Progenitor cell of endocrine pancreas (in vitro differentiated cells): ENCODE measurements at regions not wholly inside any gene's neighbourhood (a gene's known extent, or its start where the extent isn't known, plus 50 kb on each side); places are given as distances from the start of the nearest gene placed in this dataset.
"Not testable (repeated sequence)": the region's sequence is repeated elsewhere in the genome, so short reads cannot be mapped to it uniquely, and the experiment has no call there.

Experiments
- DNase-seq: peaks from one replicate; pipeline ENCODE4 v3.0.0; 2021; ENCODE audit warnings: low spot score; ENCODE audit not compliant: unreplicated experiment
- H3K27ac Mint-ChIP-seq: 2 replicates; pipeline ENCODE4 v1.8.0; 2021; ENCODE audit warnings: mild to moderate bottlenecking, moderate library complexity, mixed read lengths
- H3K27me3 Mint-ChIP-seq: 2 replicates; pipeline ENCODE4 v1.8.0; 2021; ENCODE audit warnings: mixed read lengths
- H3K36me3 Mint-ChIP-seq: 2 replicates; pipeline ENCODE4 v1.8.0; 2022; ENCODE audit warnings: mixed read lengths; ENCODE audit not compliant: insufficient read depth
- H3K4me1 Mint-ChIP-seq: 2 replicates; pipeline ENCODE4 v1.8.0; 2021; ENCODE audit warnings: low read depth, mixed read lengths
- H3K4me3 Mint-ChIP-seq: 2 replicates; pipeline ENCODE4 v1.8.0; 2021; ENCODE audit warnings: low read depth, mild to moderate bottlenecking, moderate library complexity, mixed read lengths
- H3K9me3 Mint-ChIP-seq: 2 replicates; pipeline ENCODE4 v1.8.0; 2021; ENCODE audit warnings: low read depth, mixed read lengths
- TF ChIP-seq, protein P1 (sequence below): fragments of 200-600 bp; sonication (generic); IDR thresholded peaks from one replicate; pipeline ENCODE4 v1.5.0; 2021; ENCODE audit warnings: antibody characterized with exemption, mild to moderate bottlenecking; ENCODE audit not compliant: unreplicated experiment

- H3K27ac Mint-ChIP-seq = no peak overlapping the region
- H3K4me3 Mint-ChIP-seq = no peak overlapping the region
- TF ChIP-seq, protein P1, sequence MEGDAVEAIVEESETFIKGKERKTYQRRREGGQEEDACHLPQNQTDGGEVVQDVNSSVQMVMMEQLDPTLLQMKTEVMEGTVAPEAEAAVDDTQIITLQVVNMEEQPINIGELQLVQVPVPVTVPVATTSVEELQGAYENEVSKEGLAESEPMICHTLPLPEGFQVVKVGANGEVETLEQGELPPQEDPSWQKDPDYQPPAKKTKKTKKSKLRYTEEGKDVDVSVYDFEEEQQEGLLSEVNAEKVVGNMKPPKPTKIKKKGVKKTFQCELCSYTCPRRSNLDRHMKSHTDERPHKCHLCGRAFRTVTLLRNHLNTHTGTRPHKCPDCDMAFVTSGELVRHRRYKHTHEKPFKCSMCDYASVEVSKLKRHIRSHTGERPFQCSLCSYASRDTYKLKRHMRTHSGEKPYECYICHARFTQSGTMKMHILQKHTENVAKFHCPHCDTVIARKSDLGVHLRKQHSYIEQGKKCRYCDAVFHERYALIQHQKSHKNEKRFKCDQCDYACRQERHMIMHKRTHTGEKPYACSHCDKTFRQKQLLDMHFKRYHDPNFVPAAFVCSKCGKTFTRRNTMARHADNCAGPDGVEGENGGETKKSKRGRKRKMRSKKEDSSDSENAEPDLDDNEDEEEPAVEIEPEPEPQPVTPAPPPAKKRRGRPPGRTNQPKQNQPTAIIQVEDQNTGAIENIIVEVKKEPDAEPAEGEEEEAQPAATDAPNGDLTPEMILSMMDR = no peak
- no peaks in the 10 kb centered on the region for H3K27me3 Mint-ChIP-seq
- no peaks in the 10 kb centered on the region for H3K4me1 Mint-ChIP-seq
- DNase-seq = no peak
- H3K9me3 Mint-ChIP-seq = no peaks in the 10 kb centered on the region
- H3K36me3 Mint-ChIP-seq = no peaks in the 10 kb centered on the region
These were observed 153.2 kb downstream of the CRPPA start for GRCh38 chr7:16267953-16268820.

DNA sequence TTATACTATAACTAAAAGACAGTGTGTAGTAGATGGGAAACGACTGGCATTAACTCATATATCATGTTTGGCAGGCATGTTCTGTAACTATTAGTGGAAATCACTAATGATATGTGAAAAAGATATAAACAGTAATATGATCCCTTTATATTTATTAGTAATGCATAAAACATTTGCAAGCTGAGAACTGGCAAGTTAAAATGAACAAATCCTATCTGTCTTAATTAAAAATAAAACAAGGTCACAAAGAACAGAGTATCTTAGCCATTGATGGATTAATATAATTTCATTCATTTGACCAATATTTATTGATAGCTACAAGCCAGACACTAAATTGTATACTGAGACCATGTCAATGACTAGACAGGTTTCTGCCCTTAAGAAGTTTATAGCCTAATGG is 154.5 kb downstream of the CRPPA start:
- no peaks in the 10 kb centered on the region for H3K27me3 Mint-ChIP-seq
- no peak for DNase-seq
- TF ChIP-seq, protein P1 = no peak
- no peak overlapping the region for H3K27ac Mint-ChIP-seq
- no peaks in the 10 kb centered on the region for H3K4me1 Mint-ChIP-seq
- no peaks in the 10 kb centered on the region for H3K9me3 Mint-ChIP-seq
- H3K36me3 Mint-ChIP-seq = no peaks in the 10 kb centered on the region
- H3K4me3 Mint-ChIP-seq = no peak overlapping the region

DNA sequence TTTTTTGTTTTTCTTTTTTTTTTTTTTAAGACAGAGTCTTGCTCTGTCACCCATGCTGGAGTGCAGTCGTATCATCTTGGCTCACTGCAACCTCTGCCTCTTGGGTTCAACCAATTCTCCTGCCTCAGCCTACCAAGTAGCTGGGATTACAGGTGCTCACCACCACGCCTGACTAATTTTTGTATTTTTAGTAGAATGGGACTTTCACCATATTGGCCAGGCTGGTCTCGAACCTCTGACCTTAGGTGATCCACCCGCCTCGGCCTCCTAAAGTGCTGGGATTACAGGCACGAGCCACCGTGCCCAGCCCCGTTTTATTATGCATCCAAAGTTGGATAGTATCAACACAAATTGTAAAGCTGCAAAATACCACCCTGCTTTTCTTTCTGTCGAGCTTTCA is 154.9 kb downstream of the CRPPA start:
- H3K9me3 Mint-ChIP-seq, H3K4me1 Mint-ChIP-seq, H3K4me3 Mint-ChIP-seq, H3K27ac Mint-ChIP-seq, DNase-seq, H3K27me3 Mint-ChIP-seq, H3K36me3 Mint-ChIP-seq: not testable (repeated sequence)

DNA sequence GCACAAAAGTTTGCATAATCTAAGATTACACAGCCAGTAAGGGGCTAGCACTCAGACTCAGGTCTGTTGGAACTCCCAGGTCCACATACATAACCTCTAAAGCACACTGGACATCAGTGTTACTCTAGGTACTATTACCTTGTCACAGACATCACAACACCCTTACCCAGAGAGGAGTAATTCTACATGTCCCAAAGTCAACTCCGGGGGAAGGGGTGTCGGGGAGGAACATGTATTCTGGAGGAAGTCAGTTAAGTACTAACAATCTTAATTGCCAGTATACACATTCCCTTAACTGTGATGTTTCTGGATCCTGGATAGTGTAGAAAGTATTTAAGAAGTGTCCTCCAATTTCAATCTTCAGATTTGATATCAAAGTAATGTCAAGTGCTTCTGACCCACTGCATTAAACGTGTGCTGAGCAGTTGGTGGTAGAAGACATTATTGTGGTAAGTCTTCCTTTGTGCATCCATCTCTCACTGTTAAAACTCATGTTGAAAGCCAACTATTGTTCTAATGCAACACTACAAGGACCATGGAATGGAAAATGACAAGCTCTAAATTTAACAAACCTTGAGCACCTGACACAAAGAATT is 155.4 kb downstream of the CRPPA start:
- H3K4me3 Mint-ChIP-seq = no peak overlapping the region
- DNase-seq = no peak
- H3K4me1 Mint-ChIP-seq = no peaks in the 10 kb centered on the region
- TF ChIP-seq, protein P1 = no peak
- no peaks in the 10 kb centered on the region for H3K36me3 Mint-ChIP-seq
- H3K9me3 Mint-ChIP-seq = no peaks in the 10 kb centered on the region
- H3K27me3 Mint-ChIP-seq = no peaks in the 10 kb centered on the region
- H3K27ac Mint-ChIP-seq = no peak overlapping the region

GRCh38 chr7:16264823-16265804 is 156.2 kb downstream of the CRPPA start:
- no peak for DNase-seq
- H3K27me3 Mint-ChIP-seq = no peaks in the 10 kb centered on the region
- H3K4me1 Mint-ChIP-seq = no peaks in the 10 kb centered on the region
- H3K9me3 Mint-ChIP-seq = no peaks in the 10 kb centered on the region
- no peak overlapping the region for H3K4me3 Mint-ChIP-seq
- TF ChIP-seq, protein P1 = no peak
- no peak overlapping the region for H3K27ac Mint-ChIP-seq
- no peaks in the 10 kb centered on the region for H3K36me3 Mint-ChIP-seq
